ENCODE measurements at regions not wholly inside any gene's neighbourhood (a gene's known extent, or its start where the extent isn't known, plus 50 kb on each side); places are given as distances from the start of the nearest gene placed in this dataset.
A peak's percentile ranks its signal among the peaks of the same experiment; 100 is the strongest.

DNA sequence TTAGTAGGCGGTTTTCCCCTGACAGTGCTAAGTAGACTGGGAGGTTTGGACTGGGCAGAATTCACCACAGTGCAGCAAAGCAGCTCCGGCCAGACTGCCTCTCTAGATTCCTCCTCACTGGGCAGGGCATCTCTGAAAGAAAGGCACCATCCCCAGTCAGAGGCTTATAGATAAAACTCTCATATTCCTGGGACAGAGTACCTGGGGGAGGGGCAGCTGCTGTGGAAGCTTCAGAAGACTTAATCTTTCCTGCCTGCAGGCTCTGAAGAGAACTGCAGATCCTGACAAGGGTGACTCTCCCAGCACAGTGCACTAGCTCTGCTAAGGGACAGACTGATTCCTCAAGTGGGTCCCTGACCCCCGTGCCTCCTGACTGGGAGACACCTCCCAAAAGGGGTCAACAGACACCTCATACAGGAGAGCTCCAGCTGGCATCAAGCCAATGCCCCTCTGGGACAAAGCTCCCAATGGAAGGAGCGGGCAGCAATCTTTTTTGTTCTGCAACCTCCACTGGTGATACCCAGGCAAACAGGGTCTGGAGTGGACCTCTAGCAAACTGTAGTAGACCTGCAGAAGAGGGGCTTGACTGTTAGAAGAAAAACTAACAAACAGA, 266.8 kb upstream of the CRIM1 start:
- no peak overlapping the region for H3K4me3 ChIP-seq
- no peak for DNase-seq (ENCODE audit: low read depth in 1 of 2, low spot score in 1 of 2)

GRCh38 chr2:36087344-36087743, 268.2 kb upstream of the CRIM1 start:
- TF ChIP-seq CTCF (IDR thresholded peaks at IDR 0.05; ENCODE audit: low read depth, low read length), result no peak
- Histone ChIP-seq H3K4me1 (ENCODE audit: low read depth) (no peaks in the 10 kb centered on the region), H3K27me3 (no peaks in the 10 kb centered on the region), H3K9me3 (ENCODE audit: low read depth) (no peaks in the 10 kb centered on the region), H3K27ac (no peak overlapping the region), H3K36me3 (no peaks in the 10 kb centered on the region), H3K4me3 (no peak overlapping the region)
- DNase-seq (ENCODE audit: low read depth in 1 of 2, low spot score in 1 of 2), result no peak

More for the DNA sequence above, 266.8 kb upstream of the CRIM1 start:
- no peaks in the 10 kb centered on the region for H3K27me3 ChIP-seq
- TF ChIP-seq CTCF (IDR thresholded peaks at IDR 0.05; ENCODE audit: low read depth, low read length), result no peak
- H3K27ac ChIP-seq, result no peak overlapping the region
- no peaks in the 10 kb centered on the region for H3K4me1 ChIP-seq (ENCODE audit: low read depth)
- H3K36me3 ChIP-seq, result no peaks in the 10 kb centered on the region
- H3K9me3 ChIP-seq (ENCODE audit: low read depth), result no peaks in the 10 kb centered on the region

GRCh38 chr2:36079793-36080192, 275.8 kb upstream of the CRIM1 start:
- H3K27ac ChIP-seq, result no peak overlapping the region
- no peak for DNase-seq (ENCODE audit: low read depth in 1 of 2, low spot score in 1 of 2)
- H3K9me3 ChIP-seq (ENCODE audit: low read depth), result no peaks in the 10 kb centered on the region
- no peaks in the 10 kb centered on the region for H3K4me1 ChIP-seq (ENCODE audit: low read depth)
- no peak overlapping the region for H3K4me3 ChIP-seq
- TF ChIP-seq CTCF (IDR thresholded peaks at IDR 0.05; ENCODE audit: low read depth, low read length), result no peak
- H3K36me3 ChIP-seq, result no peaks in the 10 kb centered on the region
- H3K27me3 ChIP-seq, result no peaks in the 10 kb centered on the region

GRCh38 chr2:36074008-36074407, 281.6 kb upstream of the CRIM1 start:
- no peaks in the 10 kb centered on the region for H3K27me3 ChIP-seq
- no peak overlapping the region for H3K27ac ChIP-seq
- H3K4me3 ChIP-seq, result no peak overlapping the region
- H3K36me3 ChIP-seq, result no peaks in the 10 kb centered on the region
- H3K9me3 ChIP-seq (ENCODE audit: low read depth), result no peaks in the 10 kb centered on the region
- no peak for TF ChIP-seq CTCF (IDR thresholded peaks at IDR 0.05; ENCODE audit: low read depth, low read length)
- DNase-seq (ENCODE audit: low read depth in 1 of 2, low spot score in 1 of 2), result no peak
- peaks cover 10% of the 10 kb centered on the region for H3K4me1 ChIP-seq (ENCODE audit: low read depth)

- Histone ChIP-seq H3K4me3 (no peak overlapping the region), H3K27ac (no peak overlapping the region), H3K27me3 (no peaks in the 10 kb centered on the region), H3K9me3 (ENCODE audit: low read depth) (no peaks in the 10 kb centered on the region), H3K4me1 (ENCODE audit: low read depth) (peaks cover 10% of the 10 kb centered on the region), H3K36me3 (no peaks in the 10 kb centered on the region)
- no peak for TF ChIP-seq CTCF (IDR thresholded peaks at IDR 0.05; ENCODE audit: low read depth, low read length)
- peak in 1 of 2 donors; percentile 24 for DNase-seq (ENCODE audit: low read depth in 1 of 2, low spot score in 1 of 2)
Observed at GRCh38 chr2:36071698-36072097, 283.9 kb upstream of the CRIM1 start.
